ENCODE measurements at regions not wholly inside any gene's neighbourhood (a gene's known extent, or its start where the extent isn't known, plus 50 kb on each side); places are given as distances from the start of the nearest gene placed in this dataset.

DNA sequence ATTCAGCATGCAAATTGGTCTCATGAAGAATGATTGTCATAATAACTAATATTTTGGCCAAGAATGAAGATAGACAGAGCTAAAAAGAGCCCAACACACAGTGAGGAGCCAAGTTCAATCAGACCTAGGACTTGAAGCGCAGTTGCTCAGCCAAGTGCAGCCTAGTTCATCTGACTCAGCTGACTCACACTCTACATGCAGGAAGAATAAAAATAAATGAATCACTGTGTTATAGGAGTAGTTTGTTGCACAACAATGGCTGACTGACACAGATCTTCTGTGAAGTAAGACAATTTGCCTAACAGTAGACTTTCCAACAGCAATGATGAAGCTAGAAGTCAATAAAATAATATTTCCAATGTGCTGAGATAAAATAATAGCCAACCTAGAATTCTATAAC, 261.5 kb downstream of the CEMIP2 start:
- no peak overlapping the region for H3K27ac ChIP-seq
- TF ChIP-seq ZFX (IDR thresholded peaks at IDR 0.05) = no peak
- TF ChIP-seq, protein P1, sequence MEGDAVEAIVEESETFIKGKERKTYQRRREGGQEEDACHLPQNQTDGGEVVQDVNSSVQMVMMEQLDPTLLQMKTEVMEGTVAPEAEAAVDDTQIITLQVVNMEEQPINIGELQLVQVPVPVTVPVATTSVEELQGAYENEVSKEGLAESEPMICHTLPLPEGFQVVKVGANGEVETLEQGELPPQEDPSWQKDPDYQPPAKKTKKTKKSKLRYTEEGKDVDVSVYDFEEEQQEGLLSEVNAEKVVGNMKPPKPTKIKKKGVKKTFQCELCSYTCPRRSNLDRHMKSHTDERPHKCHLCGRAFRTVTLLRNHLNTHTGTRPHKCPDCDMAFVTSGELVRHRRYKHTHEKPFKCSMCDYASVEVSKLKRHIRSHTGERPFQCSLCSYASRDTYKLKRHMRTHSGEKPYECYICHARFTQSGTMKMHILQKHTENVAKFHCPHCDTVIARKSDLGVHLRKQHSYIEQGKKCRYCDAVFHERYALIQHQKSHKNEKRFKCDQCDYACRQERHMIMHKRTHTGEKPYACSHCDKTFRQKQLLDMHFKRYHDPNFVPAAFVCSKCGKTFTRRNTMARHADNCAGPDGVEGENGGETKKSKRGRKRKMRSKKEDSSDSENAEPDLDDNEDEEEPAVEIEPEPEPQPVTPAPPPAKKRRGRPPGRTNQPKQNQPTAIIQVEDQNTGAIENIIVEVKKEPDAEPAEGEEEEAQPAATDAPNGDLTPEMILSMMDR (conservative IDR thresholded peaks at IDR 0.05) = no peak

DNA sequence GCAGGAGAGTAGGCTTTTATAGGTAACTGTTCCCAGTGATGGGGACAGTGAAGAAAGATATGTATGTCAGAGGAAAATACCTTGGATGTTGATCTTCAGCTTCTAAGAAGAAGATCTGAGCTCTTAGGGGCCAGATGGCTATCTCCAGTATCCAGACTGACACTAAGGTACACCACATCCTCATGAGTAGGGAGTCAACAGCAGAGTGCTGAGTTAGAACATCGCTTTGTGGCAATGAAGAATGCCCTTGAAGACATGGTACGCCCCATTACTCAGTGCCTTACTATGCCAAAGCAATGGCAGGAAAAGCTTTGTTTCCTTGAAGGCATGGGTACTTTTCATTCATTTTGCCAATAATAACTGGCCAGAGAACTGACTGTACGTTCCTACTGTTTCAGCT, 263.7 kb downstream of the CEMIP2 start:
- no peak overlapping the region for H3K27ac ChIP-seq
- TF ChIP-seq, protein P1 (conservative IDR thresholded peaks at IDR 0.05) = no peak
- TF ChIP-seq ZFX (IDR thresholded peaks at IDR 0.05) = no peak

DNA sequence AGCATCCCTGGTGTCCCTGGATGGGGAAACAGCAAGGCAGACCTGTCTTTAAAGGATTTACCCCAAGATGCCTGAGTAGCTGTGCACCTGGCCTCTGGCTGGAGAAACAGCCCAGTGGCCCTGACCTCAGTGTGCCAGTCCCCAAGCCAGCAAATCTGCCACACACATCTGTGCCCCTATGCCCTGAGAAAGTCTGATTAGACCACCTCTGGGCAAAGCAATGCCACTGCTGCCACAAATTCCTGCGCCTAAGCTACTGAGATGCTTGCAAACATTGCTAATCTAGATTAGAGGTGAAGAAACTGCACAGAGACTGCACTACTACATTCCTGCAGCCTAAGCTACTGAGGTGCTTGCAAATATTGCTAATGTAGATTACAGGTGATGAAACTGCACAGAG, 269.6 kb downstream of the CEMIP2 start:
- H3K27ac ChIP-seq = no peak overlapping the region
- TF ChIP-seq, protein P1 (conservative IDR thresholded peaks at IDR 0.05) = no peak
- TF ChIP-seq ZFX (IDR thresholded peaks at IDR 0.05) = no peak

DNA sequence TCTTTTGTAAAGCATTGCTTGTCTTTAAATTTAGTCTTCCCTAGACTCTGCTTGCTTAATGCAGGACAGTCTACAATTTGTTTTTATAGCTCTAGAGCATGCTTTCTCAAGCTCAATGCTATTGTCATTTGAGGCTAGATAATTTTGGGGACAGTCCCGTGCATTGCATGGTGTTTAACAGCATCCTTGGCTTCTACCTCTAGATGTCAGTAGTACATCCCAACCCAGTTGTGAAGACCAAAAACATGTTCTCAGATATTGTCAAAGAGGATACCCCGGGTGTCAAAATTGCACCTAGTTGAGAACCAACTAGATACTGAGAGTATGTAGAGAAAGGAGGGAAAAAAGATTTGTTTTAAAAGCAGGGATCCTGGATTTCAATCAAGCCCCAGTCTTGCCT, 277.5 kb downstream of the CEMIP2 start:
- TF ChIP-seq, protein P1 (conservative IDR thresholded peaks at IDR 0.05) = peak; percentile 53
- TF ChIP-seq ZFX (IDR thresholded peaks at IDR 0.05) = no peak
- H3K27ac ChIP-seq = no peak overlapping the region

DNA sequence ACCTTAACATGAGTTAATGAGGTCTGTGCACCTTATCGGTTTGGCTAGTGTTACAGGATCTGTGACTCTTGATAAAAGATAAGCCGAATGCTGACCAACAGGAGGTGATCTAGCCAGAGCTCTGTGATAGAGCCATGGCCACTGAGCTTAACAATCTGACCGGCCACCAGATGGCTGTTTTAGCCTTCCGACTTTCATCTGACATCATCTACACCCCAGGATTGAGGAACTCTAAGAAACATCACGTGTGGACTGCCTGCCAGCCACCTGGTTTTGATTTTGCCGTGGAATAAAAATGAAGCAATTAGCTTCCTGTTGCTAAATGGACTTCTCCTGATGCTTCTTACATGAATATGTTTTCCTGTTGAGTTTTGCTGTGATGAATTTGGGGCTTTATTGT, 281.3 kb downstream of the CEMIP2 start:
- TF ChIP-seq ZFX (IDR thresholded peaks at IDR 0.05) = no peak
- TF ChIP-seq, protein P1 (conservative IDR thresholded peaks at IDR 0.05) = no peak
- no peak overlapping the region for H3K27ac ChIP-seq

DNA sequence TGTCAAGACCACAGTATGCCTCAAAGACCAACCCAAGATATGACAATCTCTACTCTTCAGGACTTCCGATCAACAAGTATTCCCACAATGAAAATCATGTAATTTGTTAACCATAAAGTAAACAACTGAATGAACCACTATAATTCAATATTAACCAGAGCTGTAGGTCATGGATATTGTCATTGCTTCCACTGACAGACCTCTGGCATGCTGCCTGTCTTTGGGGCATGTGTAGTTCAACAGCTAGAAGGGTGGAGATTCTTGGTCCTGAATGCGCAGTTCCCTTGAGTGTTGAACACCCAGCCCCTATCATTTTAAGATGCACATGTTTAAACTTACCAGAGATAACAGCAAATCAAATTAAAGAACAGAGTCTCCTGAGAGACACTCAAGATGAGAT, 283.0 kb downstream of the CEMIP2 start:
- no peak for TF ChIP-seq ZFX (IDR thresholded peaks at IDR 0.05)
- TF ChIP-seq, protein P1 (conservative IDR thresholded peaks at IDR 0.05) = no peak
- no peak overlapping the region for H3K27ac ChIP-seq

DNA sequence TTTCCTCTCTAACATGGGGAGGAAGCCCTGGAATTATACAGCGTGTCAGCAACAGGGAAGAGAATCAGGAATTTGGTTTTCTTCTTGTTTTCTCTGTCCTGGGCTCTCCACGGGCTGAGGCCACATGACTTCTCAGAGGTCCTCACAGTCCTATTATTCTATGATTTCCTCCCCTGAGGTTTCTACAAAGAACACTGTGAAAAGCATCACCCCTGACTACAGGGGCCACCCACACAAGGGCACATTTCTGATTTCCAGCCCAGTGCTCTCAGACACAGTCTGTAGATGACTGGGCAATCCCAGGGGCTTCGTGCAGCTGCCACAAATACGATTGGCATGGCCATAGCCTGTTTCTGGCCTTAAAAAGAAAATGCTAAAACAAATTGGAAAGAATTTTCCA, 284.9 kb downstream of the CEMIP2 start:
- TF ChIP-seq, protein P1 (conservative IDR thresholded peaks at IDR 0.05) = no peak
- TF ChIP-seq ZFX (IDR thresholded peaks at IDR 0.05) = no peak
- H3K27ac ChIP-seq = no peak overlapping the region
